GM23338 (cell line): ENCODE measurements at regions not wholly inside any gene's neighbourhood (a gene's known extent, or its start where the extent isn't known, plus 50 kb on each side); places are given as distances from the start of the nearest gene placed in this dataset.
"Not testable (repeated sequence)": the region's sequence is repeated elsewhere in the genome, so short reads cannot be mapped to it uniquely, and the experiment has no call there.

ENCODE experiments used
- ATAC-seq: fragments of 200-7000 bp; cut with Tn5 transposase; 3 replicates; pipeline ENCODE4 v1.9.1; 2020
- DNase-seq: peaks from one replicate; pipeline ENCODE4 v3.0.0-alpha.2; 2015; ENCODE audit warnings: low spot score
- H2AFZ ChIP-seq: fragments of 200-600 bp; sonication (generic); 2 replicates; pipeline ENCODE4 v1.8.0; 2016; ENCODE audit warnings: antibody characterized with exemption, mild to moderate bottlenecking, moderate library complexity
- H3F3A ChIP-seq: fragments of 200-600 bp; sonication (generic); replicated peaks from 2 replicates; pipeline ENCODE4 v1.8.0; 2017; ENCODE audit warnings: antibody characterized with exemption, mixed run types, low read depth
- H3K27ac ChIP-seq: fragments of 200-600 bp; sonication (generic); 2 replicates; pipeline ENCODE4 v1.6.1; 2016; ENCODE audit warnings: low read depth
- H3K27me3 ChIP-seq: fragments of 200-600 bp; sonication (generic); 2 replicates; pipeline ENCODE4 v1.8.0; 2016; ENCODE audit warnings: mild to moderate bottlenecking, mixed run types, moderate library complexity; ENCODE audit not compliant: insufficient read depth
- H3K36me3 ChIP-seq: fragments of 200-600 bp; sonication (generic); 2 replicates; pipeline ENCODE4 v1.8.0; 2016; ENCODE audit warnings: mild to moderate bottlenecking; ENCODE audit not compliant: insufficient read depth
- H3K4me1 ChIP-seq: fragments of 200-600 bp; sonication (generic); 2 replicates; pipeline ENCODE4 v1.8.0; 2016; ENCODE audit warnings: mild to moderate bottlenecking, moderate library complexity; ENCODE audit not compliant: insufficient read depth
- H3K4me2 ChIP-seq: fragments of 200-600 bp; sonication (generic); 2 replicates; pipeline ENCODE4 v1.7.1; 2017; ENCODE audit warnings: mixed run types
- H3K4me3 ChIP-seq: fragments of 200-600 bp; sonication (generic); 2 replicates; pipeline ENCODE4 v1.6.1; 2016; ENCODE audit warnings: mixed run types
- H3K79me2 ChIP-seq: fragments of 200-600 bp; sonication (generic); replicated peaks from 2 replicates; pipeline ENCODE4 v1.8.0; 2017; ENCODE audit warnings: mild to moderate bottlenecking; ENCODE audit not compliant: insufficient read depth
- H3K9me2 ChIP-seq: fragments of 200-600 bp; sonication (generic); 2 replicates; pipeline ENCODE4 v1.8.0; 2017; ENCODE audit not compliant: insufficient read depth
- H4K20me1 ChIP-seq: fragments of 200-600 bp; sonication (generic); replicated peaks from 2 replicates; pipeline ENCODE4 v1.8.0; 2017; ENCODE audit warnings: mild to moderate bottlenecking; ENCODE audit not compliant: insufficient read depth
- H3K27ac Mint-ChIP-seq: 2 replicates; pipeline ENCODE4 v1.8.0; 2020; ENCODE audit warnings: inconsistent platforms, mild to moderate bottlenecking, moderate library complexity, mixed read lengths
- H3K27me3 Mint-ChIP-seq: 3 replicates; pipeline ENCODE4 v1.8.0; 2022; ENCODE audit warnings: low read depth, mild to moderate bottlenecking, moderate library complexity, mixed read lengths, inconsistent platforms; ENCODE audit not compliant: insufficient read depth, poor library complexity
- H3K36me3 Mint-ChIP-seq: 3 replicates; pipeline ENCODE4 v1.8.0; 2021; ENCODE audit warnings: low read depth, mild to moderate bottlenecking, inconsistent platforms, moderate library complexity, mixed read lengths
- H3K4me1 Mint-ChIP-seq: 3 replicates; pipeline ENCODE4 v1.8.0; 2020; ENCODE audit warnings: mild to moderate bottlenecking, inconsistent platforms, mixed read lengths
- H3K4me3 Mint-ChIP-seq: 3 replicates; pipeline ENCODE4 v1.8.0; 2021; ENCODE audit warnings: moderate library complexity, mild to moderate bottlenecking, inconsistent platforms, mixed read lengths
- H3K9me3 Mint-ChIP-seq: 3 replicates; pipeline ENCODE4 v1.8.0; 2020; ENCODE audit warnings: moderate library complexity, mild to moderate bottlenecking, inconsistent platforms, mixed read lengths
- CREB1 ChIP-seq: fragments of 250-450 bp; sonication (Bioruptor Pico); IDR thresholded peaks from 2 replicates; pipeline ENCODE4 v1.5.0; 2020; ENCODE audit warnings: low read depth, mild to moderate bottlenecking, moderate library complexity
- EZH2phosphoT487 ChIP-seq: fragments of 200-600 bp; sonication (generic); IDR thresholded peaks from one replicate; pipeline ENCODE4 v1.8.1; 2018; ENCODE audit warnings: antibody characterized with exemption; ENCODE audit not compliant: unreplicated experiment
- JUNB ChIP-seq: IDR thresholded peaks from one replicate; pipeline ENCODE4 v1.6.1; 2016; ENCODE audit warnings: antibody characterized with exemption; ENCODE audit not compliant: unreplicated experiment
- REST ChIP-seq: IDR thresholded peaks from one replicate; pipeline ENCODE4 v1.6.1; 2018; ENCODE audit warnings: antibody characterized with exemption; ENCODE audit not compliant: unreplicated experiment
- ZNF114 ChIP-seq: fragments of 250-450 bp; sonication (Bioruptor Pico); IDR thresholded peaks from 2 replicates; pipeline ENCODE4 v1.5.0; 2020; ENCODE audit warnings: mild to moderate bottlenecking, moderate library complexity
- ZNF331 ChIP-seq: fragments of 250-450 bp; sonication (Bioruptor Pico); IDR thresholded peaks from 2 replicates; pipeline ENCODE4 v1.5.0; 2020; ENCODE audit warnings: low read depth, mild to moderate bottlenecking, moderate library complexity

- no peak overlapping the region for H3K4me3 Mint-ChIP-seq
- TF ChIP-seq ZNF331 (no peak), JUNB (no peak)
Observed at GRCh38 chrX:74187211-74187610, 116.8 kb upstream of the ZCCHC13 start.

GRCh38 chrX:74183047-74183446 is 120.9 kb upstream of the ZCCHC13 start:
- DNase-seq, H3K79me2 ChIP-seq, H3K27me3 Mint-ChIP-seq, H3K4me3 ChIP-seq, H3K9me3 Mint-ChIP-seq, H4K20me1 ChIP-seq, H3K4me1 ChIP-seq, H3K36me3 Mint-ChIP-seq, H3K9me2 ChIP-seq, H3K4me2 ChIP-seq, H3F3A ChIP-seq, H3K36me3 ChIP-seq, H3K4me3 Mint-ChIP-seq, ATAC-seq, H3K27ac ChIP-seq, H2AFZ ChIP-seq, H3K27ac Mint-ChIP-seq, H3K27me3 ChIP-seq: not testable (repeated sequence)
- H3K4me1 Mint-ChIP-seq = peaks cover 15% of the 10 kb centered on the region; the same call in 2 of the 3 replicates

More at GRCh38 chrX:74187211-74187610, 116.8 kb upstream of the ZCCHC13 start:
- DNase-seq (no peak), ATAC-seq (no peak)
- Mint-ChIP-seq H3K9me3 (no peaks in the 10 kb centered on the region), H3K27ac (no peak overlapping the region), H3K4me1 (peaks cover 12% of the 10 kb centered on the region), H3K27me3 (no peaks in the 10 kb centered on the region), H3K36me3 (no peaks in the 10 kb centered on the region)
- H3K27me3 ChIP-seq = no peaks in the 10 kb centered on the region
- no peak overlapping the region for H3K4me3 ChIP-seq
- H3K27ac ChIP-seq = no peak overlapping the region
- H3K9me2 ChIP-seq = no peaks in the 10 kb centered on the region
- H3F3A ChIP-seq = no peaks in the 10 kb centered on the region
- H3K4me2 ChIP-seq = no peak overlapping the region
- no peaks in the 10 kb centered on the region for H3K79me2 ChIP-seq
- H3K36me3 ChIP-seq = no peaks in the 10 kb centered on the region
- H3K4me1 ChIP-seq = peaks cover 19% of the 10 kb centered on the region
- H4K20me1 ChIP-seq = no peaks in the 10 kb centered on the region
- H2AFZ ChIP-seq = no peak overlapping the region

GRCh38 chrX:74181976-74182375 is 122.0 kb upstream of the ZCCHC13 start:
- not testable (repeated sequence) for H4K20me1 ChIP-seq, H3K4me3 Mint-ChIP-seq, H3K27ac ChIP-seq, H3K27me3 ChIP-seq, H3F3A ChIP-seq, H3K27me3 Mint-ChIP-seq, H2AFZ ChIP-seq, H3K9me2 ChIP-seq, H3K4me3 ChIP-seq, H3K9me3 Mint-ChIP-seq, ATAC-seq, H3K79me2 ChIP-seq, H3K36me3 ChIP-seq, H3K36me3 Mint-ChIP-seq, H3K27ac Mint-ChIP-seq, H3K4me2 ChIP-seq, H3K4me1 ChIP-seq, DNase-seq
- H3K4me1 Mint-ChIP-seq = peaks cover 15% of the 10 kb centered on the region; the same call in 2 of the 3 replicates

GRCh38 chrX:74180716-74181115 is 123.3 kb upstream of the ZCCHC13 start:
- Mint-ChIP-seq H3K27ac (no peak overlapping the region), H3K4me3 (no peak overlapping the region), H3K9me3 (no peaks in the 10 kb centered on the region), H3K27me3 (no peaks in the 10 kb centered on the region), H3K4me1 (peaks cover 15% of the 10 kb centered on the region; the same call in 2 of the 3 replicates), H3K36me3 (no peaks in the 10 kb centered on the region)
- H3K27ac ChIP-seq = no peak overlapping the region
- DNase-seq = no peak
- no peaks in the 10 kb centered on the region for H3K36me3 ChIP-seq
- no peaks in the 10 kb centered on the region for H3K9me2 ChIP-seq
- no peaks in the 10 kb centered on the region for H3K27me3 ChIP-seq
- H4K20me1 ChIP-seq = no peaks in the 10 kb centered on the region
- no peak overlapping the region for H3K4me3 ChIP-seq
- H3K79me2 ChIP-seq = no peaks in the 10 kb centered on the region
- peaks cover 7% of the 10 kb centered on the region; the same call in 1 of the 2 replicates for H3K4me1 ChIP-seq
- H3F3A ChIP-seq = no peaks in the 10 kb centered on the region
- no peak overlapping the region for H3K4me2 ChIP-seq
- TF ChIP-seq CREB1 = no peak
- TF ChIP-seq EZH2phosphoT487 = no peak
- TF ChIP-seq JUNB = no peak
- no peak for TF ChIP-seq ZNF114
- no peak for TF ChIP-seq REST
- no peak for ATAC-seq
- no peak overlapping the region for H2AFZ ChIP-seq
